K562 (cell line): ENCODE measurements at regions not wholly inside any gene's neighbourhood (a gene's known extent, or its start where the extent isn't known, plus 50 kb on each side); places are given as distances from the start of the nearest gene placed in this dataset.

Experiments
- ATAC-seq: fragments of 200-7000 bp; cut with Tn5 transposase; 3 replicates; pipeline ENCODE4 v1.9.1; 2020; ENCODE audit warnings: moderate library complexity
- BruUV-seq: library from RNA; stranded (reverse); fragments of 400-500 nt; replicated peaks from 2 replicates; lab custom pipeline; 2021; lab: Mats Ljungman, UMichigan
- CTCF ChIA-PET: fragments of 300-600 bp; formaldehyde crosslinking; extraction: SDS; loops from one replicate; lab custom pipeline; 2021; ENCODE audit warnings: low intra/inter-chr PET ratio; lab: Yijun Ruan, JAX
- POLR2A ChIA-PET: fragments of 300-600, 350-650 bp; sonication (Branson Sonifier 250); formaldehyde crosslinking; extraction: SDS; loops from one replicate; lab custom pipeline; 2021; ENCODE audit warnings: antibody characterized with exemption, inconsistent platforms; lab: Yijun Ruan, JAX
- DNase-seq, 4 experiments: peaks; one replicate each; pipeline versions ENCODE4 v3.0.0 to v3.0.0-alpha.2; 2011 to 2018; ENCODE audit warnings: low spot score in 3 of 4, mixed read lengths in 3 of 4; ENCODE audit errors: extremely low read depth in 1 of 4
- FAIRE-seq: peaks from 2 replicates; lab custom pipeline; 2011; peaks lifted over from hg19 to GRCh38; lab: Jason Lieb, UNC
- H2AFZ ChIP-seq: 2 replicates; pipeline ENCODE4 v1.6.0; 2011; ENCODE audit warnings: low read depth, low read length, control low read depth, inconsistent platforms
- H3K27ac ChIP-seq: fragments of 200-600 bp; 3 replicates; pipeline ENCODE4 v1.8.0; 2011; ENCODE audit warnings: low read depth, mild to moderate bottlenecking, control low read depth, inconsistent platforms, low read length, moderate library complexity, mixed read lengths; ENCODE audit errors: extremely low read depth
- H3K27me3 ChIP-seq, 2 experiments: fragments of 300-600 bp in 1 of 2; 2 replicates in 1 of 2; 3 replicates in 1 of 2; pipeline versions ENCODE4 v1.6.0 to v1.8.0; 2011; ENCODE audit warnings: inconsistent platforms in 2 of 2, low read length in 2 of 2, mild to moderate bottlenecking in 1 of 2, mixed read lengths in 1 of 2, moderate library complexity in 1 of 2; ENCODE audit not compliant: control insufficient read depth in 2 of 2, insufficient read depth in 2 of 2
- H3K36me3 ChIP-seq: fragments of 300-600 bp; 3 replicates; pipeline ENCODE4 v1.8.0; 2011; ENCODE audit warnings: mild to moderate bottlenecking, low read length, inconsistent platforms; ENCODE audit not compliant: control insufficient read depth, insufficient read depth
- H3K4me1 ChIP-seq, 2 experiments: fragments of 200-600 bp in 1 of 2; replicated peaks in 1 of 2; 2 replicates in 1 of 2; 3 replicates in 1 of 2; pipeline versions ENCODE4 v1.5.1 to v1.8.0; 2011; ENCODE audit warnings: inconsistent platforms in 2 of 2, low read length in 2 of 2, mild to moderate bottlenecking in 1 of 2, mixed read lengths in 1 of 2, moderate library complexity in 1 of 2; ENCODE audit not compliant: control insufficient read depth in 2 of 2, insufficient read depth in 2 of 2
- H3K4me2 ChIP-seq: 2 replicates; pipeline ENCODE4 v1.6.1; 2011; ENCODE audit warnings: low read length, control low read depth, inconsistent platforms, mixed read lengths; ENCODE audit not compliant: insufficient read depth
- H3K4me3 ChIP-seq: fragments of 200-600 bp; sonication (generic), shearing (Covaris generic); 2 replicates; pipeline ENCODE4 v1.5.1; 2016; ENCODE audit warnings: control low read depth, inconsistent platforms
- H3K79me2 ChIP-seq: fragments of 200-600 bp; 3 replicates; pipeline ENCODE4 v1.8.0; 2011; ENCODE audit warnings: low read length, inconsistent platforms; ENCODE audit not compliant: control insufficient read depth, insufficient read depth
- H3K9ac ChIP-seq, 2 experiments: 2 replicates each; pipeline versions ENCODE4 v1.6.0 to v1.6.1; 2011; ENCODE audit warnings: low read depth in 2 of 2, low read length in 2 of 2, control low read depth in 1 of 2, inconsistent platforms in 1 of 2, mild to moderate bottlenecking in 1 of 2, mixed read lengths in 1 of 2; ENCODE audit not compliant: insufficient read depth in 1 of 2
- H3K9me1 ChIP-seq: one replicate; pipeline ENCODE4 v1.6.0; 2011; ENCODE audit warnings: inconsistent platforms, mild to moderate bottlenecking, low read length, moderate library complexity; ENCODE audit not compliant: control insufficient read depth, insufficient read depth
- H3K9me3 ChIP-seq: replicated peaks from 2 replicates; pipeline ENCODE4 v1.5.1; 2011; ENCODE audit warnings: low read depth, low read length, inconsistent platforms; ENCODE audit not compliant: control insufficient read depth, insufficient read depth
- H4K20me1 ChIP-seq: replicated peaks from 2 replicates; pipeline ENCODE4 v1.6.1; 2011; ENCODE audit warnings: low read length, inconsistent platforms, mixed read lengths; ENCODE audit not compliant: control insufficient read depth, insufficient read depth
- CBX1 ChIP-seq: sonication (generic); IDR thresholded peaks from 2 replicates; pipeline ENCODE4 v1.6.1; 2016; ENCODE audit warnings: antibody characterized with exemption, low read depth, mild to moderate bottlenecking
- CBX8 ChIP-seq: fragments of 200-600 bp; sonication (generic); IDR thresholded peaks from 2 replicates; pipeline ENCODE4 v1.6.1; 2012; ENCODE audit warnings: borderline replicate concordance, mixed run types, low read depth, mild to moderate bottlenecking, moderate library complexity, mixed read lengths, low read length, control low read depth, inconsistent platforms; ENCODE audit not compliant: poor library complexity, severe bottlenecking; ENCODE audit errors: extremely low read depth
- HNRNPK ChIP-seq: fragments of 200-400 bp; formaldehyde crosslinking; IDR thresholded peaks from one replicate; pipeline ENCODE4 v1.6.1; 2018; ENCODE audit warnings: mild to moderate bottlenecking, low read depth, low read length; ENCODE audit not compliant: poor library complexity, severe bottlenecking
- IRF2 ChIP-seq: sonication (generic); formaldehyde crosslinking; IDR thresholded peaks from 2 replicates; pipeline ENCODE4 v1.8.1; 2022; ENCODE audit warnings: mild to moderate bottlenecking, missing genetic modification reagents
- PTRF ChIP-seq: fragments of 450-650 bp; IDR thresholded peaks from 2 replicates; pipeline ENCODE4 v1.6.1; 2016; ENCODE audit warnings: mild to moderate bottlenecking, missing genetic modification characterization, missing compliant biosample characterization
- TCFL5 ChIP-seq: fragments of 250-450 bp; sonication (Bioruptor Pico); conservative IDR thresholded peaks from 2 replicates; pipeline ENCODE4 v1.6.1; 2021; ENCODE audit warnings: mild to moderate bottlenecking, moderate library complexity, matching md5 sums
- ZNF134 ChIP-seq: fragments of 250-450 bp; sonication (Bioruptor Pico); conservative IDR thresholded peaks from 2 replicates; pipeline ENCODE4 v1.4.0; 2020
- ZNF324 ChIP-seq: fragments of 250-450 bp; sonication (Bioruptor Pico); IDR thresholded peaks from 2 replicates; pipeline ENCODE4 v1.4.0; 2020; ENCODE audit warnings: mild to moderate bottlenecking
- ZNF79 ChIP-seq: fragments of 250-450 bp; sonication (Bioruptor Pico); IDR thresholded peaks from 2 replicates; pipeline ENCODE4 v1.4.0; 2020; ENCODE audit warnings: low read depth, mild to moderate bottlenecking, moderate library complexity
- WGBS: fragments of 100-300 bp; shearing (Covaris generic); methylation state at CpG from one replicate; pipeline ENCODE4 v1.1.6; 2016; ENCODE audit warnings: low coverage, mixed read lengths; ENCODE audit not compliant: insufficient coverage; ENCODE audit errors: missing lambda C conversion rate; 5-methylcytosine and 5-hydroxymethylcytosine counted together
- in situ Hi-C: fragments of 300-500 bp; cut with MboI; formaldehyde crosslinking; loops from 4 replicates; pipeline ENCODE4 v1.15.0; 2018; ENCODE audit warnings: inconsistent platforms, mixed read lengths
- intact Hi-C: fragments of 100-400 bp; cut with micrococcal nuclease; formaldehyde crosslinking; loops from 2 replicates; pipeline ENCODE4 v1.14.2; 2022
- TF ChIP-seq, protein P1 (sequence below): fragments of 250-450 bp; sonication (Bioruptor Pico); IDR thresholded peaks from 2 replicates; pipeline ENCODE4 v1.4.0; 2020; ENCODE audit warnings: mild to moderate bottlenecking, moderate library complexity
- TF ChIP-seq, protein P2 (sequence below): fragments of 450-650 bp; conservative IDR thresholded peaks from 2 replicates; pipeline ENCODE4 v1.6.1; 2016; ENCODE audit warnings: missing genetic modification characterization, low read depth, mild to moderate bottlenecking, control low read depth, missing compliant biosample characterization
- TF ChIP-seq, protein P3 (sequence below): fragments of 450-650 bp; formaldehyde crosslinking; IDR thresholded peaks from 2 replicates; pipeline ENCODE4 v1.4.0; 2020; ENCODE audit warnings: mild to moderate bottlenecking, moderate library complexity

DNA sequence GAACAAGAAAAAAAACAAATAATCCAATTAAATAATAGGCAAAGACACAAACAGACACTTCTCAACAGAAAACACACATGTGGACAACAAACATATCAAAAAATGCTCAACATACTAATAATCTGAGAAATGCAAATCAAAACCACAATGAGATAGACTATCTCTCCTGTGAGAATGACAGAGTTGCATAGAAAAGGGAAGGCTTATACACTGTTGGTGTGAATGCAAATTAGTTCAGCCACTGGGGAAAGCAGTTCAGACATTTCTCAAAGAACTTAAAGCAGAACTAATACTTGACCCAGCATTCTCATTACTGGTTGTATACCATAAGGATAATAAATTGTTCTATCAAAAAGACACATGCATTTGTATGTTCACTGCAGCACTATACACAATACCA, 637.8 kb upstream of the LUZP2 start:
- no TSS peak for BruUV-seq
- Histone ChIP-seq H3K27me3 (no peaks in the 10 kb centered on the region), H3K9me1 (no peaks in the 10 kb centered on the region), H3K79me2 (no peaks in the 10 kb centered on the region), H3K9me3 (no peaks in the 10 kb centered on the region), H3K9ac (no peak overlapping the region), H3K27ac (no peak overlapping the region), H2AFZ (no peak overlapping the region), H3K4me1 (no peaks in the 10 kb centered on the region), H3K4me2 (no peak overlapping the region), H3K36me3 (no peaks in the 10 kb centered on the region), H4K20me1 (no peaks in the 10 kb centered on the region), H3K4me3 (no peak overlapping the region)
- in situ Hi-C loops (no loop called here), intact Hi-C loops (no loop called here)
- POLR2A ChIA-PET, result no interaction called here
- FAIRE-seq (no peak), ATAC-seq (no peak), DNase-seq (no peak)
- TF ChIP-seq IRF2 (CRISPR knock-in tag), result no peak
- no peak for TF ChIP-seq CBX1
- TF ChIP-seq ZNF134 (CRISPR knock-in tag), result no peak
- TF ChIP-seq HNRNPK, result no peak
- TF ChIP-seq PTRF (tag), result no peak
- CTCF ChIA-PET, result interaction anchor here (0.6 kb wide), 1 partner anchor 333 kb away, joined by 3 read pairs; no protein-coding TSS in a partner anchor

DNA sequence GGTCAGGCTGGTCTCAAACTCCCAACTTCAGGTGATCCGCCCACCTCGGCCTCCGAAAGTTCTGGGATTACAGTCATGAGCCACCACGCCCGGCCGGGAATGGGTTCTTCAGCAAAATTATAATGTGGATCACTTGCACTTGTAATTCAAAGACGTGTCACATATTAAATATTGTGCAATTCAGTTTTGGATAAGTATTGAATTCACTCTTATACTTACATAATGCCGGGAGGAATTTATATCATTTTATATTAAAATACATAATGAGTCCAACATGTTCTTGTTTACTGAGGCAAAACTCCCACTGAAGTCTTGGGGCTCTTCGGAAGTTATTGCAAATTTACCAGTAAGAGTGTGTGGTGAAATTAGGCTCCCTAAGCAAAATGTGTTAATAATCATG, 635.2 kb upstream of the LUZP2 start:
- H3K9me1 ChIP-seq, result no peaks in the 10 kb centered on the region
- no peaks in the 10 kb centered on the region for H3K27me3 ChIP-seq
- H3K9me3 ChIP-seq, result no peaks in the 10 kb centered on the region
- ChIA-PET CTCF (no interaction called here), POLR2A (no interaction called here)
- ATAC-seq (no peak), FAIRE-seq (no peak), DNase-seq (no peak)
- no peak overlapping the region for H2AFZ ChIP-seq
- no peak overlapping the region for H3K9ac ChIP-seq
- no peaks in the 10 kb centered on the region for H4K20me1 ChIP-seq
- H3K4me3 ChIP-seq, result no peak overlapping the region
- H3K79me2 ChIP-seq, result no peaks in the 10 kb centered on the region
- H3K4me1 ChIP-seq, result no peaks in the 10 kb centered on the region
- no peak overlapping the region for H3K27ac ChIP-seq
- intact Hi-C loops (no loop called here), in situ Hi-C loops (no loop called here)
- 2% methylated on average over 9 of the region's 9 CpGs for WGBS
- no peak overlapping the region for H3K4me2 ChIP-seq
- no peaks in the 10 kb centered on the region for H3K36me3 ChIP-seq
- BruUV-seq, result no TSS peak
- TF ChIP-seq ZNF79, result no peak
- TF ChIP-seq, protein P1, sequence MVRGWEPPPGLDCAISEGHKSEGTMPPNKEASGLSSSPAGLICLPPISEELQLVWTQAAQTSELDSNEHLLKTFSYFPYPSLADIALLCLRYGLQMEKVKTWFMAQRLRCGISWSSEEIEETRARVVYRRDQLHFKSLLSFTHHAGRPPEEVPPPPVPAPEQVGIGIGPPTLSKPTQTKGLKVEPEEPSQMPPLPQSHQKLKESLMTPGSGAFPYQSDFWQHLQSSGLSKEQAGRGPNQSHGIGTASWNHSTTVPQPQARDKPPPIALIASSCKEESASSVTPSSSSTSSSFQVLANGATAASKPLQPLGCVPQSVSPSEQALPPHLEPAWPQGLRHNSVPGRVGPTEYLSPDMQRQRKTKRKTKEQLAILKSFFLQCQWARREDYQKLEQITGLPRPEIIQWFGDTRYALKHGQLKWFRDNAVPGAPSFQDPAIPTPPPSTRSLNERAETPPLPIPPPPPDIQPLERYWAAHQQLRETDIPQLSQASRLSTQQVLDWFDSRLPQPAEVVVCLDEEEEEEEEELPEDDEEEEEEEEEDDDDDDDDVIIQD (CRISPR knock-in tag), result no peak
- TF ChIP-seq, protein P2, sequence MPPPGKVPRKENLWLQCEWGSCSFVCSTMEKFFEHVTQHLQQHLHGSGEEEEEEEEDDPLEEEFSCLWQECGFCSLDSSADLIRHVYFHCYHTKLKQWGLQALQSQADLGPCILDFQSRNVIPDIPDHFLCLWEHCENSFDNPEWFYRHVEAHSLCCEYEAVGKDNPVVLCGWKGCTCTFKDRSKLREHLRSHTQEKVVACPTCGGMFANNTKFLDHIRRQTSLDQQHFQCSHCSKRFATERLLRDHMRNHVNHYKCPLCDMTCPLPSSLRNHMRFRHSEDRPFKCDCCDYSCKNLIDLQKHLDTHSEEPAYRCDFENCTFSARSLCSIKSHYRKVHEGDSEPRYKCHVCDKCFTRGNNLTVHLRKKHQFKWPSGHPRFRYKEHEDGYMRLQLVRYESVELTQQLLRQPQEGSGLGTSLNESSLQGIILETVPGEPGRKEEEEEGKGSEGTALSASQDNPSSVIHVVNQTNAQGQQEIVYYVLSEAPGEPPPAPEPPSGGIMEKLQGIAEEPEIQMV (tag), result no peak
- no peak for TF ChIP-seq ZNF324
- TF ChIP-seq, protein P3, sequence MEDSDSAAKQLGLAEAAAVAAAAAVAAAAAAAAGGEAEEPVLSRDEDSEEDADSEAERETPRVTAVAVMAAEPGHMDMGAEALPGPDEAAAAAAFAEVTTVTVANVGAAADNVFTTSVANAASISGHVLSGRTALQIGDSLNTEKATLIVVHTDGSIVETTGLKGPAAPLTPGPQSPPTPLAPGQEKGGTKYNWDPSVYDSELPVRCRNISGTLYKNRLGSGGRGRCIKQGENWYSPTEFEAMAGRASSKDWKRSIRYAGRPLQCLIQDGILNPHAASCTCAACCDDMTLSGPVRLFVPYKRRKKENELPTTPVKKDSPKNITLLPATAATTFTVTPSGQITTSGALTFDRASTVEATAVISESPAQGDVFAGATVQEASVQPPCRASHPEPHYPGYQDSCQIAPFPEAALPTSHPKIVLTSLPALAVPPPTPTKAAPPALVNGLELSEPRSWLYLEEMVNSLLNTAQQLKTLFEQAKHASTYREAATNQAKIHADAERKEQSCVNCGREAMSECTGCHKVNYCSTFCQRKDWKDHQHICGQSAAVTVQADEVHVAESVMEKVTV, result no peak
- no peak for TF ChIP-seq CBX8
- no peak for TF ChIP-seq TCFL5 (CRISPR knock-in tag)
